ENCODE measurements at regions not wholly inside any gene's neighbourhood (a gene's known extent, or its start where the extent isn't known, plus 50 kb on each side); places are given as distances from the start of the nearest gene placed in this dataset.

DNA sequence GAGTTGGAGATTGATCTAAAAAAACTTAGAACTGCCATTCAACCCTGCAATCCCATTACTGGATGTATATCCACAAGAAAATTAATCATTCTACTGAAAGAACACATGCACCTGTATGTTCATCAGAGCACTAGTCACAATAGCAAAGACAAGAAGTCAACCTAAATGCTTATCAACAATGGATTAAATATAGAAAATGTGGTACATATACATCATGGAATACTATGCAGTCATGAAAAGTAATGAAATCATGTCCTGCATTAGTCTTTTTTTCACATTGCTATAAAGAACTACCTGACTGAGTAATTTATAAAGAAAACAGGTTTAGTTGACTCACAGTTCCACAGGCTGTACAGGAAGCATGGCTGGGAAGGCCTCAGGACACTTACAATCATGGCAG, 850.5 kb downstream of the TECRL start:
- TF ChIP-seq, protein P1, sequence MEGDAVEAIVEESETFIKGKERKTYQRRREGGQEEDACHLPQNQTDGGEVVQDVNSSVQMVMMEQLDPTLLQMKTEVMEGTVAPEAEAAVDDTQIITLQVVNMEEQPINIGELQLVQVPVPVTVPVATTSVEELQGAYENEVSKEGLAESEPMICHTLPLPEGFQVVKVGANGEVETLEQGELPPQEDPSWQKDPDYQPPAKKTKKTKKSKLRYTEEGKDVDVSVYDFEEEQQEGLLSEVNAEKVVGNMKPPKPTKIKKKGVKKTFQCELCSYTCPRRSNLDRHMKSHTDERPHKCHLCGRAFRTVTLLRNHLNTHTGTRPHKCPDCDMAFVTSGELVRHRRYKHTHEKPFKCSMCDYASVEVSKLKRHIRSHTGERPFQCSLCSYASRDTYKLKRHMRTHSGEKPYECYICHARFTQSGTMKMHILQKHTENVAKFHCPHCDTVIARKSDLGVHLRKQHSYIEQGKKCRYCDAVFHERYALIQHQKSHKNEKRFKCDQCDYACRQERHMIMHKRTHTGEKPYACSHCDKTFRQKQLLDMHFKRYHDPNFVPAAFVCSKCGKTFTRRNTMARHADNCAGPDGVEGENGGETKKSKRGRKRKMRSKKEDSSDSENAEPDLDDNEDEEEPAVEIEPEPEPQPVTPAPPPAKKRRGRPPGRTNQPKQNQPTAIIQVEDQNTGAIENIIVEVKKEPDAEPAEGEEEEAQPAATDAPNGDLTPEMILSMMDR (IDR thresholded peaks at IDR 0.05; ENCODE audit: low read depth, low read length), result no peak
- no peak overlapping the region for H3K4me3 ChIP-seq (ENCODE audit: low read depth, low read length)

GRCh38 chr4:63556332-63556731, 852.9 kb downstream of the TECRL start:
- no peak overlapping the region for H3K4me3 ChIP-seq (ENCODE audit: low read depth, low read length)
- TF ChIP-seq, protein P1 (IDR thresholded peaks at IDR 0.05; ENCODE audit: low read depth, low read length), result no peak

DNA sequence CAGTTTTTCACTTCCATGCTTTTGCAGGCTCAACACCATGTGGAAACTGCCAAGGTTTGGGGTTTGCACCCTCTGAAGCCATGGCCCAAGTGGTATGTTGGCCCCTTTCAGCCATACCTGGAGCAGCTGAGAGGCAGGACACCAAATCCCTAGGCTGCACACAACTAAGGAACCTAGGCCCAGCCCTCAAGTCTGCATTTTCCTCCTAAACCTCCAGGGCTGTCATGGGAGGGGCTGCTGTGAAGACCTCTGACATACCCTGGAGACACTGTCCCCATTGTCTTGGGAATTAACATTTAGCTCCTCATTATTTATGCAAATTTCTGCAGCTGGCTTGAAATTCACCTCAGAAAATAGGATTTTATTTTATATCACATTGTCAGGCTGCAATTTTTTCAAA, 856.1 kb downstream of the TECRL start:
- no peak overlapping the region for H3K4me3 ChIP-seq (ENCODE audit: low read depth, low read length)
- TF ChIP-seq, protein P1 (IDR thresholded peaks at IDR 0.05; ENCODE audit: low read depth, low read length), result no peak

- TF ChIP-seq, protein P1 (IDR thresholded peaks at IDR 0.05; ENCODE audit: low read depth, low read length), result no peak
- no peak overlapping the region for H3K4me3 ChIP-seq (ENCODE audit: low read depth, low read length)
These were observed 867.4 kb downstream of the TECRL start for GRCh38 chr4:63541828-63542227.

DNA sequence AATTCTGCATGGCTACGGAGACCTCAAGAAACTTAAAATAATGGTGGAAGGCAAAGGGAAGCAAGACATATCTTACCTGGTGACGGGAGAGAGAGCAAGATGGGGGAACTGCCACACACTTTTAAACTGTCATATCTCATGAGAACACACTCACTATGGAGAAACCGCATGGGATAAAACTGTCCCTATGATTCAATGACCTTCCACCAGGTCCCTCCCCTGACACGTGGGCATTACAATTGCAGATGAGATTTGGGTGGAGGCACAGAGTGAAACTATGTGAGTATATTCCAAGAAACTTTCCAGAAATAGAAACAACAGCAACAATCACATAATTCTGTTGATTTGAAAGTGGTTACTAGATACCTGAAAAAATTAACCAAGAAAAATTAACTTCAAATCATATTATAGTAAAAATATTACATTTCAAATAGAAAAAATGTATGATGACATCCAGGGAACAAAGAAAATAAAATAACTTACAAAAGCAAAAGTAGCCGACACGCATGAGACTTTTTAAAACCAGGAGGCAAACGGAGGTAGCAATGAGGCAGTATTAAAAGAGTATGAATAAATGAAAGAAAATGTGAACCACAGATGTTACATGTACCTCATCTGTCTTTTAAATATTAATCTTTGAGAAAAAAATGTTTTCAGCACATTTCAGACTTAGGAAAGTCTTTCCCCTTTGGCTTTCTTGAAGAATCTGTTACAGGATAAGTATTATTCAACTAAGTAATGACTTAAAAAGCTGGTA, 879.5 kb downstream of the TECRL start:
- H3K4me3 ChIP-seq (ENCODE audit: low read depth, low read length), result no peak overlapping the region
- TF ChIP-seq, protein P1 (IDR thresholded peaks at IDR 0.05; ENCODE audit: low read depth, low read length), result no peak

- H3K4me3 ChIP-seq (ENCODE audit: low read depth, low read length), result no peak overlapping the region
- TF ChIP-seq, protein P1 (IDR thresholded peaks at IDR 0.05; ENCODE audit: low read depth, low read length), result no peak
These were observed 880.8 kb downstream of the TECRL start for GRCh38 chr4:63528256-63528991.

DNA sequence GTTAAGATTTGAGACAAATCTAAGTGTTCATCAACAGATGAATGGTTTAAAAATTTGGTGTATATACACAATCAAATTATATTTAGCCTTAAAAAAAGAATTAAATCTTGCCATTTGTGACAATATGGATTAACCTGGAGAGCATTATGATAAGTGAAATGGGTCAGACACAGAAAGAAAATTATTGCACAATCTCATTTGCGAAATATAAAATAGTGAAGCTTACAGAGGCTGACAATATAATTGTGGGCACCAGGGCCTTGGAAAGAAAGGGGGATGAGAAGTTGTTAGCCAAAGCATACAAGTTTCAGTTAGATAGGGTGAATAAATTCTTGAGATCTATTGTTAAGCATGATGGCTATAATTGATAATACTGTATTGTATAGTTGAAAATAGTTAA, 883.0 kb downstream of the TECRL start:
- H3K4me3 ChIP-seq (ENCODE audit: low read depth, low read length), result no peak overlapping the region
- TF ChIP-seq, protein P1 (IDR thresholded peaks at IDR 0.05; ENCODE audit: low read depth, low read length), result no peak

All from WI38 (cell line).